ENCODE measurements at regions not wholly inside any gene's neighbourhood (a gene's known extent, or its start where the extent isn't known, plus 50 kb on each side); places are given as distances from the start of the nearest gene placed in this dataset.

DNA sequence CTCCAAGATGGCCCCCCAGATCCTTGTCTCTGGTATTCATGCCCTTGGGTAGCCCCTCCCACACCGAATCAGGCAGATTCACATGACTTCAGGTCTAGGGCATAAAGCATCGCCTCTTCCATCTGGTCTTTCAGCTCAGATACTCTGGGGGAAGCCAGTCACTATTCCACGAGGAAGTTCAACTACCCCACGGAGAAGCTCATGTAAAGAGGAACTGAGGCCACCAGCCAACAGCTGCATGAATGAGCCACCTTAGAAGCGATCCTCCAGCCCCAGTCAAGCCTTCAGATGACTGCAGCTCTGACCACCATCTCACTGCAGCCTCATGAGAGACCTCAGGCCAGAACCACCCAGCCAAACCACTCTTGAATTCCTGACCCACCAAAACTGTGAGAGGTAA lies 54.1 kb downstream of the SOCS3 start:
- no peak for TF ChIP-seq EZH2phosphoT487 (IDR thresholded peaks at IDR 0.05; ENCODE audit: low read length)
- TF ChIP-seq, protein P1, sequence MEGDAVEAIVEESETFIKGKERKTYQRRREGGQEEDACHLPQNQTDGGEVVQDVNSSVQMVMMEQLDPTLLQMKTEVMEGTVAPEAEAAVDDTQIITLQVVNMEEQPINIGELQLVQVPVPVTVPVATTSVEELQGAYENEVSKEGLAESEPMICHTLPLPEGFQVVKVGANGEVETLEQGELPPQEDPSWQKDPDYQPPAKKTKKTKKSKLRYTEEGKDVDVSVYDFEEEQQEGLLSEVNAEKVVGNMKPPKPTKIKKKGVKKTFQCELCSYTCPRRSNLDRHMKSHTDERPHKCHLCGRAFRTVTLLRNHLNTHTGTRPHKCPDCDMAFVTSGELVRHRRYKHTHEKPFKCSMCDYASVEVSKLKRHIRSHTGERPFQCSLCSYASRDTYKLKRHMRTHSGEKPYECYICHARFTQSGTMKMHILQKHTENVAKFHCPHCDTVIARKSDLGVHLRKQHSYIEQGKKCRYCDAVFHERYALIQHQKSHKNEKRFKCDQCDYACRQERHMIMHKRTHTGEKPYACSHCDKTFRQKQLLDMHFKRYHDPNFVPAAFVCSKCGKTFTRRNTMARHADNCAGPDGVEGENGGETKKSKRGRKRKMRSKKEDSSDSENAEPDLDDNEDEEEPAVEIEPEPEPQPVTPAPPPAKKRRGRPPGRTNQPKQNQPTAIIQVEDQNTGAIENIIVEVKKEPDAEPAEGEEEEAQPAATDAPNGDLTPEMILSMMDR (IDR thresholded peaks at IDR 0.05; ENCODE audit: low read length) = no peak

Measured in MM.1S (cell line).